Endothelial cell of umbilical vein (primary cell): ENCODE measurements at regions not wholly inside any gene's neighbourhood (a gene's known extent, or its start where the extent isn't known, plus 50 kb on each side); places are given as distances from the start of the nearest gene placed in this dataset.

ENCODE experiments used
- BruUV-seq: library from RNA; stranded (reverse); fragments of 400-500 nt; replicated peaks from 2 replicates; lab custom pipeline; 2021; lab: Mats Ljungman, UMichigan
- CTCF ChIA-PET: fragments of 300-600, 350-600 bp; sonication (Branson Sonifier 250); formaldehyde crosslinking; loops from one replicate; lab custom pipeline; 2021; ENCODE audit warnings: antibody characterized with exemption, inconsistent platforms; lab: Charles Lee
- POLR2A ChIA-PET: fragments of 300-600, 350-600 bp; sonication (Branson Sonifier 250); formaldehyde crosslinking; loops from one replicate; lab custom pipeline; 2021; ENCODE audit warnings: antibody characterized with exemption, inconsistent platforms; lab: Charles Lee
- DNase-seq: peaks from one replicate; pipeline ENCODE4 v3.0.0-alpha.2; 2011; ENCODE audit warnings: low read depth, low spot score
- FAIRE-seq: peaks from 2 replicates; lab custom pipeline; 2011; peaks lifted over from hg19 to GRCh38; lab: Jason Lieb, UNC
- H2AFZ ChIP-seq: 2 replicates; pipeline ENCODE4 v1.6.0; 2012; ENCODE audit warnings: low read depth, low read length, control low read depth, inconsistent platforms
- H3K27ac ChIP-seq: 2 replicates; pipeline ENCODE4 v1.5.1; 2011; ENCODE audit warnings: low read depth, mild to moderate bottlenecking, control low read depth, low read length, moderate library complexity; ENCODE audit not compliant: insufficient read depth
- H3K27me3 ChIP-seq, 2 experiments: 2 replicates each; pipeline versions ENCODE4 v1.6.0 to v1.6.1; 2011; ENCODE audit warnings: low read length in 2 of 2, mixed read lengths in 1 of 2; ENCODE audit not compliant: control insufficient read depth in 2 of 2, insufficient read depth in 2 of 2
- H3K36me3 ChIP-seq, 2 experiments: 2 replicates in 1 of 2; 3 replicates in 1 of 2; pipeline ENCODE4 v1.5.1; 2011; ENCODE audit warnings: low read length in 2 of 2, mild to moderate bottlenecking in 1 of 2, moderate library complexity in 1 of 2; ENCODE audit not compliant: control insufficient read depth in 2 of 2, insufficient read depth in 2 of 2; ENCODE audit errors: extremely low read depth in 1 of 2
- H3K4me1 ChIP-seq: 3 replicates; pipeline ENCODE4 v1.5.1; 2011; ENCODE audit warnings: mild to moderate bottlenecking, low read length; ENCODE audit not compliant: control insufficient read depth, insufficient read depth; ENCODE audit errors: extremely low read depth
- H3K4me2 ChIP-seq: 2 replicates; pipeline ENCODE4 v1.6.1; 2011; ENCODE audit warnings: low read length, control low read depth, mixed read lengths; ENCODE audit not compliant: insufficient read depth
- H3K4me3 ChIP-seq, 3 experiments: fragments of 200-600 bp in 1 of 3; sonication (generic), shearing (Covaris generic) in 1 of 3; replicated peaks in 1 of 3; 2 replicates each; pipeline ENCODE4 v1.5.1; 2011 to 2016; ENCODE audit warnings: control low read depth in 3 of 3, low read length in 3 of 3, mild to moderate bottlenecking in 2 of 3, inconsistent platforms in 1 of 3, low read depth in 1 of 3, moderate library complexity in 1 of 3; ENCODE audit not compliant: insufficient read depth in 1 of 3
- H3K79me2 ChIP-seq: 2 replicates; pipeline ENCODE4 v1.6.0; 2012; ENCODE audit warnings: low read length, inconsistent platforms; ENCODE audit not compliant: control insufficient read depth, insufficient read depth
- H3K9ac ChIP-seq: replicated peaks from 2 replicates; pipeline ENCODE3; 2011; ENCODE audit warnings: low read length, control low read depth; ENCODE audit not compliant: insufficient read depth; ENCODE audit errors: extremely low read depth
- H3K9me1 ChIP-seq: replicated peaks from 3 replicates; pipeline ENCODE4 v1.6.0; 2011; ENCODE audit warnings: mild to moderate bottlenecking, low read length; ENCODE audit not compliant: control insufficient read depth, insufficient read depth; ENCODE audit errors: extremely low read depth
- H3K9me3 ChIP-seq: replicated peaks from 2 replicates; pipeline ENCODE4 v1.5.1; 2012; ENCODE audit warnings: low read length, inconsistent platforms; ENCODE audit not compliant: control insufficient read depth, insufficient read depth
- H4K20me1 ChIP-seq: replicated peaks from 2 replicates; pipeline ENCODE3; 2011; ENCODE audit warnings: mild to moderate bottlenecking, low read length; ENCODE audit not compliant: control insufficient read depth, insufficient read depth; ENCODE audit errors: extremely low read depth
- CTCF ChIP-seq, 2 donors: IDR thresholded peaks; 1 replicate in 1 of 2; 2 replicates in 1 of 2; pipeline ENCODE4 v1.5.1; 2011; ENCODE audit warnings: low read length in 2 of 2, mild to moderate bottlenecking in 2 of 2, moderate library complexity in 2 of 2, control low read depth in 1 of 2, inconsistent platforms in 1 of 2, low read depth in 1 of 2; ENCODE audit not compliant: insufficient read depth in 1 of 2; ENCODE audit errors: extremely low read depth in 1 of 2
- FOS ChIP-seq: IDR thresholded peaks from 2 replicates; pipeline ENCODE4 v1.6.1; 2011; ENCODE audit warnings: mild to moderate bottlenecking, low read length, moderate library complexity, borderline replicate concordance; ENCODE audit not compliant: insufficient read depth
- MAX ChIP-seq: IDR thresholded peaks from 2 replicates; pipeline ENCODE4 v1.6.1; 2011; ENCODE audit not compliant: insufficient read depth, insufficient read length
- MYC ChIP-seq: IDR thresholded peaks from one replicate; pipeline ENCODE4 v1.6.1; 2011; ENCODE audit warnings: mild to moderate bottlenecking, low read depth, low read length
- POLR2AphosphoS5 ChIP-seq: IDR thresholded peaks from 2 replicates; pipeline ENCODE4 v1.6.1; 2012; ENCODE audit warnings: low read depth, mild to moderate bottlenecking, control low read depth, low read length, moderate library complexity; ENCODE audit not compliant: insufficient read depth
- dilution Hi-C: fragments of 300-500 bp; cut with MboI; formaldehyde crosslinking; loops from one replicate; pipeline ENCODE4 v1.15.0; 2019; ENCODE audit warnings: low sequenced_read_pairs; ENCODE audit not compliant: extremely low pct_ligation_motif_present
- intact Hi-C: fragments of 100-400 bp; cut with micrococcal nuclease; formaldehyde crosslinking; loops from one replicate; pipeline ENCODE4 v1.10.0; 2022

- dilution Hi-C loops = no loop called here
- intact Hi-C loops = loop anchor here (10.0 kb wide), 2 partner anchors 180 to 290 kb away; no protein-coding TSS in a partner anchor
Measured at GRCh38 chr10:44854693-44855350, 56.3 kb upstream of the TMEM72 start.

More at GRCh38 chr10:44854693-44855350, 56.3 kb upstream of the TMEM72 start:
- H3K9me1 ChIP-seq = no peaks in the 10 kb centered on the region
- no peak overlapping the region for H2AFZ ChIP-seq
- no peaks in the 10 kb centered on the region for H4K20me1 ChIP-seq
- ChIA-PET POLR2A (no interaction called here), CTCF (no interaction called here)
- no peaks in the 10 kb centered on the region for H3K36me3 ChIP-seq
- DNase-seq = no peak
- no peaks in the 10 kb centered on the region for H3K4me1 ChIP-seq
- H3K9ac ChIP-seq = no peak overlapping the region
- no peak overlapping the region for H3K4me3 ChIP-seq
- FAIRE-seq = no peak
- no peaks in the 10 kb centered on the region for H3K79me2 ChIP-seq
- no peak overlapping the region for H3K4me2 ChIP-seq
- H3K27me3 ChIP-seq = no peaks in the 10 kb centered on the region
- BruUV-seq = no TSS peak
- no peak for TF ChIP-seq CTCF (IDR thresholded peaks at IDR 0.05; ENCODE audit: extremely low read depth in 1 of 2, insufficient read depth in 1 of 2, low read depth in 1 of 2, low read length in 2 of 2)
- TF ChIP-seq MYC = no peak
- no peak for TF ChIP-seq FOS
- TF ChIP-seq POLR2AphosphoS5 = no peak
- TF ChIP-seq MAX = no peak
- no peaks in the 10 kb centered on the region for H3K9me3 ChIP-seq
- no peak overlapping the region for H3K27ac ChIP-seq
